C4-2B (cell line): ENCODE measurements at regions not wholly inside any gene's neighbourhood (a gene's known extent, or its start where the extent isn't known, plus 50 kb on each side); places are given as distances from the start of the nearest gene placed in this dataset.

ENCODE experiments used
- CTCF ChIP-seq: fragments of 450-650 bp; conservative IDR thresholded peaks from 2 replicates; pipeline ENCODE4 v1.5.1; 2017; ENCODE audit warnings: mild to moderate bottlenecking
- ZFX ChIP-seq: fragments of 450-650 bp; IDR thresholded peaks from 2 replicates; pipeline ENCODE4 v1.6.1; 2017

GRCh38 chr3:76509179-76509830 is 530.6 kb upstream of the ROBO2 start:
- TF ChIP-seq CTCF (no peak), ZFX (no peak)
